GM12878 (cell line): ENCODE measurements at regions not wholly inside any gene's neighbourhood (a gene's known extent, or its start where the extent isn't known, plus 50 kb on each side); places are given as distances from the start of the nearest gene placed in this dataset.

ENCODE experiments used
- CBX3 ChIP-seq: fragments of 200-600 bp; sonication (generic); IDR thresholded peaks from 2 replicates; pipeline ENCODE4 v1.6.1; 2016; ENCODE audit warnings: low read depth, borderline replicate concordance
- CEBPB ChIP-seq, 2 experiments: fragments of 150-350 bp in 1 of 2; IDR thresholded peaks; 2 replicates each; pipeline ENCODE4 v1.6.1; 2012 to 2014; ENCODE audit warnings: low read depth in 2 of 2, low read length in 2 of 2, borderline replicate concordance in 1 of 2, inconsistent platforms in 1 of 2
- CHD1 ChIP-seq: IDR thresholded peaks from 2 replicates; pipeline ENCODE4 v1.6.1; 2012; ENCODE audit warnings: low read depth, low read length, improper control_type of control experiment
- CREB1 ChIP-seq: IDR thresholded peaks from 2 replicates; pipeline ENCODE4 v1.6.1; 2012; ENCODE audit warnings: low read depth, mild to moderate bottlenecking, inconsistent platforms
- CTCF ChIP-seq, 3 experiments: IDR thresholded peaks in 2 of 3; conservative IDR thresholded peaks in 1 of 3; 2 replicates each; pipeline ENCODE4 v1.5.1; 2011; ENCODE audit warnings: low read depth in 3 of 3, low read length in 3 of 3, mild to moderate bottlenecking in 3 of 3, control low read depth in 2 of 3, moderate library complexity in 2 of 3, inconsistent platforms in 1 of 3, mixed read lengths in 1 of 3; ENCODE audit not compliant: control insufficient read depth in 2 of 3, insufficient read depth in 1 of 3; ENCODE audit errors: extremely low read depth in 1 of 3
- IKZF2 ChIP-seq, 2 experiments: fragments of 450-650 bp; IDR thresholded peaks; 2 replicates each; pipeline ENCODE4 v1.6.1; 2017; ENCODE audit warnings: mild to moderate bottlenecking in 2 of 2, moderate library complexity in 2 of 2
- RAD21 ChIP-seq: IDR thresholded peaks from 2 replicates; pipeline ENCODE4 v1.6.1; 2011; ENCODE audit warnings: mild to moderate bottlenecking, low read depth, low read length, moderate library complexity; ENCODE audit not compliant: insufficient read depth
- RELA ChIP-seq: fragments of 450-650 bp; IDR thresholded peaks from 2 replicates; pipeline ENCODE4 v1.8.0; 2014; ENCODE audit warnings: borderline replicate concordance; ENCODE audit not compliant: partially characterized antibody
- SPI1 ChIP-seq: IDR thresholded peaks from 2 replicates; pipeline ENCODE4 v1.6.1; 2011; ENCODE audit warnings: low read depth, mild to moderate bottlenecking, low read length, moderate library complexity, borderline replicate concordance; ENCODE audit not compliant: insufficient read depth

- TF ChIP-seq RELA (no peak), CTCF (IDR thresholded peaks at IDR 0.05 in 2 of 3, conservative IDR thresholded peaks at IDR 0.05 in 1 of 3; ENCODE audit: control insufficient read depth in 2 of 3, extremely low read depth in 1 of 3, insufficient read depth in 1 of 3, low read depth in 3 of 3, low read length in 3 of 3) (no peak), CBX3 (no peak), CHD1 (no peak), CEBPB (IDR thresholded peaks at IDR 0.05; ENCODE audit: borderline replicate concordance in 1 of 2, low read depth in 2 of 2, low read length in 2 of 2) (no peak), CREB1 (no peak), SPI1 (no peak), RAD21 (no peak), IKZF2 (IDR thresholded peaks at IDR 0.05) (no peak)
Observed at GRCh38 chr9:19985081-19985480, 196.2 kb upstream of the SLC24A2 start.
